IMR-90 (cell line): ENCODE measurements at regions not wholly inside any gene's neighbourhood (a gene's known extent, or its start where the extent isn't known, plus 50 kb on each side); places are given as distances from the start of the nearest gene placed in this dataset.

Experiments used
- ATAC-seq: fragments of 200-7000 bp; cut with Tn5 transposase; 2 replicates; pipeline ENCODE4 v1.9.1; 2020; ENCODE audit warnings: low read depth, mild to moderate bottlenecking, moderate library complexity
- BruUV-seq: library from RNA; stranded (reverse); fragments of 400-500 nt; replicated peaks from 2 replicates; lab custom pipeline; 2021; lab: Mats Ljungman, UMichigan
- CTCF ChIA-PET: fragments of 300-600 bp; formaldehyde crosslinking; extraction: SDS; loops from one replicate; lab custom pipeline; 2021; ENCODE audit warnings: antibody characterized with exemption; lab: Yijun Ruan, JAX
- POLR2A ChIA-PET: fragments of 300-600 bp; sonication (Branson Sonifier 250); formaldehyde crosslinking; loops from one replicate; lab custom pipeline; 2022; ENCODE audit warnings: antibody characterized with exemption; ENCODE audit not compliant: unreplicated experiment; lab: Charles Lee
- DNase-seq: peaks from one replicate; pipeline ENCODE4 v3.0.0; 2013
- H2AFZ ChIP-seq: replicated peaks from 2 replicates; pipeline ENCODE3; 2013; ENCODE audit warnings: low read length, mild to moderate bottlenecking; ENCODE audit not compliant: poor library complexity
- H2AK5ac ChIP-seq: 2 replicates; pipeline ENCODE4 v1.6.1; 2013; ENCODE audit warnings: low read depth, low read length, inconsistent platforms
- H2AK9ac ChIP-seq: replicated peaks from 2 replicates; pipeline ENCODE3; 2013; ENCODE audit warnings: mild to moderate bottlenecking, low read depth, low read length, moderate library complexity; ENCODE audit not compliant: poor library complexity
- H2BK120ac ChIP-seq: 2 replicates; pipeline ENCODE4 v1.6.1; 2013; ENCODE audit warnings: low read depth, low read length, inconsistent platforms
- H2BK15ac ChIP-seq: 3 replicates; pipeline ENCODE4 v1.6.1; 2013; ENCODE audit warnings: low read depth, low read length, inconsistent platforms
- H2BK20ac ChIP-seq: 2 replicates; pipeline ENCODE4 v1.6.1; 2013; ENCODE audit warnings: low read depth, mild to moderate bottlenecking, inconsistent platforms, low read length, moderate library complexity
- H2BK5ac ChIP-seq: 2 replicates; pipeline ENCODE4 v1.6.1; 2013; ENCODE audit warnings: mild to moderate bottlenecking, low read depth, low read length, inconsistent platforms; ENCODE audit not compliant: poor library complexity, severe bottlenecking
- H3K14ac ChIP-seq: replicated peaks from 2 replicates; pipeline ENCODE4 v1.6.1; 2013; ENCODE audit warnings: low read depth, low read length, inconsistent platforms
- H3K18ac ChIP-seq: 2 replicates; pipeline ENCODE4 v1.6.1; 2013; ENCODE audit warnings: low read depth, low read length, control low read depth
- H3K23ac ChIP-seq: 2 replicates; pipeline ENCODE4 v1.6.1; 2013; ENCODE audit warnings: low read depth, low read length, inconsistent platforms
- H3K27ac ChIP-seq: 2 replicates; pipeline ENCODE4 v1.5.1; 2013; ENCODE audit warnings: mild to moderate bottlenecking, control low read depth, low read length; ENCODE audit not compliant: insufficient read depth
- H3K27me3 ChIP-seq: 2 replicates; pipeline ENCODE4 v1.6.1; 2013; ENCODE audit warnings: low read length; ENCODE audit not compliant: control insufficient read depth, insufficient read depth
- H3K36me3 ChIP-seq: 2 replicates; pipeline ENCODE4 v1.6.1; 2013; ENCODE audit warnings: low read length, mixed read lengths; ENCODE audit not compliant: control insufficient read depth, insufficient read depth
- H3K4ac ChIP-seq: 2 replicates; pipeline ENCODE4 v1.6.1; 2013; ENCODE audit warnings: low read depth, low read length, inconsistent platforms
- H3K4me1 ChIP-seq: 2 replicates; pipeline ENCODE4 v1.6.1; 2013; ENCODE audit warnings: low read length, mixed read lengths; ENCODE audit not compliant: control insufficient read depth, insufficient read depth
- H3K4me2 ChIP-seq: 2 replicates; pipeline ENCODE4 v1.6.1; 2013; ENCODE audit warnings: low read depth, mild to moderate bottlenecking, control low read depth, low read length, moderate library complexity
- H3K4me3 ChIP-seq: 2 replicates; pipeline ENCODE4 v1.5.1; 2013; ENCODE audit warnings: low read depth, mild to moderate bottlenecking, control low read depth, low read length, moderate library complexity; ENCODE audit not compliant: insufficient read depth
- H3K56ac ChIP-seq: 2 replicates; pipeline ENCODE4 v1.6.1; 2013; ENCODE audit warnings: low read length, inconsistent platforms; ENCODE audit not compliant: insufficient read depth; ENCODE audit errors: extremely low read depth
- H3K79me1 ChIP-seq, 2 experiments: 2 replicates each; pipeline ENCODE4 v1.6.1; 2013; ENCODE audit warnings: low read length in 2 of 2, inconsistent platforms in 1 of 2, low read depth in 1 of 2
- H3K9ac ChIP-seq: 2 replicates; pipeline ENCODE4 v1.6.1; 2013; ENCODE audit warnings: low read depth, low read length, control low read depth
- H3K9me1 ChIP-seq: 2 replicates; pipeline ENCODE4 v1.6.1; 2013; ENCODE audit warnings: low read length, inconsistent platforms; ENCODE audit not compliant: insufficient read depth
- H3K9me3 ChIP-seq: 2 replicates; pipeline ENCODE4 v1.6.1; 2013; ENCODE audit warnings: low read length; ENCODE audit not compliant: control insufficient read depth, insufficient read depth
- H4K20me1 ChIP-seq: 2 replicates; pipeline ENCODE4 v1.6.1; 2013; ENCODE audit warnings: low read length, inconsistent platforms; ENCODE audit not compliant: insufficient read depth
- H4K5ac ChIP-seq: 2 replicates; pipeline ENCODE4 v1.6.1; 2013; ENCODE audit warnings: mild to moderate bottlenecking, low read depth, low read length, control low read depth
- H4K8ac ChIP-seq, 2 experiments: 2 replicates each; pipeline ENCODE4 v1.6.1; 2013; ENCODE audit warnings: low read depth in 2 of 2, low read length in 2 of 2, control low read depth in 1 of 2, inconsistent platforms in 1 of 2
- H4K91ac ChIP-seq: 2 replicates; pipeline ENCODE4 v1.6.1; 2013; ENCODE audit warnings: low read depth, low read length, inconsistent platforms; ENCODE audit not compliant: insufficient read depth
- CEBPB ChIP-seq: IDR thresholded peaks from 2 replicates; pipeline ENCODE4 v1.6.1; 2012; ENCODE audit warnings: low read depth, low read length, improper control_type of control experiment
- POLR2A ChIP-seq: IDR thresholded peaks from 2 replicates; pipeline ENCODE4 v1.6.1; 2012; ENCODE audit warnings: mild to moderate bottlenecking, low read depth, low read length
- RAD21 ChIP-seq: IDR thresholded peaks from 2 replicates; pipeline ENCODE4 v1.6.1; 2012; ENCODE audit warnings: low read length, improper control_type of control experiment
- WGBS, 2 experiments: methylation state at CpG; one replicate each; pipeline versions ENCODE4 v1.1.5 to v1.1.7; 2013; ENCODE audit warnings: missing lambda C conversion rate in 2 of 2; ENCODE audit not compliant: insufficient read length in 1 of 2; ENCODE audit errors: extremely low coverage in 2 of 2; 5-methylcytosine and 5-hydroxymethylcytosine counted together
- dilution Hi-C: fragments of 300-500 bp; cut with HindIII; formaldehyde crosslinking; loops from one replicate; pipeline ENCODE4 v1.14.3; 2018; ENCODE audit warnings: low sequenced_read_pairs; ENCODE audit not compliant: unreplicated experiment
- in situ Hi-C: fragments of 300-500 bp; cut with MboI; formaldehyde crosslinking; loops from 3 replicates; pipeline ENCODE4 v1.14.3; 2019; ENCODE audit warnings: low sequenced_read_pairs, inconsistent platforms, mixed read lengths
- intact Hi-C: fragments of 100-400 bp; cut with micrococcal nuclease; formaldehyde crosslinking; loops from 2 replicates; pipeline ENCODE4 v1.10.0; 2022
- TF ChIP-seq, protein P1 (sequence below): conservative IDR thresholded peaks from 2 replicates; pipeline ENCODE4 v1.5.1; 2012; ENCODE audit warnings: mild to moderate bottlenecking, low read depth, low read length, improper control_type of control experiment

DNA sequence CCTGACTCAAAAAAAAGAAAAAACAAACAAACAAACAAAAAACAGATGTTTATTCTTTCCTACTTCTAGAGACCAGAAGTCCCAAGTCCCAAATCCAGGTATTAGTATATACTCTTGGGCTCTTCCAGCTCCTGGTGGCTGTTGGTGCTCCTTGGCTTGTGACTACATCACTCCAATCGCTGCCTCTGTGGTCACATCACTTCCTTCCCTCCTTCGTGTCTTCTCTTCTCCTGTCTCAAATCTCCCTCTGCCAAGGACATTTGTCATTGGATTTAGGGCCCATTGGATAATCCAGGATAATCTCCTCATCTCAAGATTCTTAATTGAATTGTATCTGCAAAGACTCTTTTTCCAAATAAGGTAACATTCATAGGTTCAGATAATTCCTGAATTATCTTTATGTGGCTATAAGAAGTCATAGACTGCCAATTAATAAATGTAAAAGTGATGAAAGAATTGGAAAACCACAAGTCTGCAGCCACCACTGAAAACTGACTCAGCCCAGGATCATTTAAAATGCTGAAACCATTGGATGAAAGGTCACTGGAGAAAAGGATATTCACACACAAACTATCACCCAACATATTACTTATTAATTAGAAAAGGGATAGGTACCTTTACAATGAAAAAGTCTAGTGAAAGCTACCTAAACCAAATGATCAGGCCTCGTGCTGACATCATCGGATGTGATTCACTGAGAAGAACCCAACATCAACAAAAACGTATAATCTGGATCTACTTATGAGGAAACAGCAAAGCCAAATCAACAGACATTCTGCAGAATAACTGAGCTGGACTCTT, 67.1 kb downstream of the ZNF281 start:
- H3K56ac ChIP-seq = no peak overlapping the region
- intact Hi-C loops (no loop called here), in situ Hi-C loops (no loop called here), dilution Hi-C loops (no loop called here)
- DNase-seq (peak; percentile 76), ATAC-seq (peak; percentile 21; the same call in 1 of the 2 replicates)
- H3K4ac ChIP-seq = peak overlapping the region; percentile 44
- H2BK15ac ChIP-seq = peak overlapping the region; percentile 96; the same call in 2 of the 3 replicates
- peak overlapping the region; percentile 61; the same call in 1 of the 2 replicates for H3K14ac ChIP-seq
- H2AK9ac ChIP-seq = no peak overlapping the region
- H3K23ac ChIP-seq = 0 out of 2 replicates have a peak overlapping the region, but pooled peaks have one; percentile 23
- H3K18ac ChIP-seq = peak overlapping the region; percentile 95; the same call in 1 of the 2 replicates
- no peaks in the 10 kb centered on the region for H4K20me1 ChIP-seq
- peak overlapping the region; percentile 83; the same call in 1 of the 2 replicates for H4K5ac ChIP-seq
- no peak overlapping the region for H3K9ac ChIP-seq
- H3K4me2 ChIP-seq = no peak overlapping the region
- peak overlapping the region; percentile 75; the same call in 1 of the 2 replicates for H4K91ac ChIP-seq
- POLR2A ChIA-PET = no interaction called here
- BruUV-seq = no TSS peak
- peaks cover 3% of the 10 kb centered on the region; the same call in 1 of the 2 replicates for H3K9me1 ChIP-seq
- H3K4me1 ChIP-seq = peaks cover 8% of the 10 kb centered on the region
- peak overlapping the region; percentile 62 for H2BK120ac ChIP-seq
- CTCF ChIA-PET = interaction anchor here (0.6 to 1.0 kb wide), 2 partner anchors 10 to 59 kb away, joined by 3 read pairs; no protein-coding TSS in a partner anchor
- peak overlapping the region; percentile 84 for H2AK5ac ChIP-seq
- peak overlapping the region; percentile 69 for H2BK5ac ChIP-seq
- no peaks in the 10 kb centered on the region for H3K9me3 ChIP-seq
- peak overlapping the region; percentile 84 for H2BK20ac ChIP-seq
- no peak for TF ChIP-seq POLR2A
- TF ChIP-seq, protein P1, sequence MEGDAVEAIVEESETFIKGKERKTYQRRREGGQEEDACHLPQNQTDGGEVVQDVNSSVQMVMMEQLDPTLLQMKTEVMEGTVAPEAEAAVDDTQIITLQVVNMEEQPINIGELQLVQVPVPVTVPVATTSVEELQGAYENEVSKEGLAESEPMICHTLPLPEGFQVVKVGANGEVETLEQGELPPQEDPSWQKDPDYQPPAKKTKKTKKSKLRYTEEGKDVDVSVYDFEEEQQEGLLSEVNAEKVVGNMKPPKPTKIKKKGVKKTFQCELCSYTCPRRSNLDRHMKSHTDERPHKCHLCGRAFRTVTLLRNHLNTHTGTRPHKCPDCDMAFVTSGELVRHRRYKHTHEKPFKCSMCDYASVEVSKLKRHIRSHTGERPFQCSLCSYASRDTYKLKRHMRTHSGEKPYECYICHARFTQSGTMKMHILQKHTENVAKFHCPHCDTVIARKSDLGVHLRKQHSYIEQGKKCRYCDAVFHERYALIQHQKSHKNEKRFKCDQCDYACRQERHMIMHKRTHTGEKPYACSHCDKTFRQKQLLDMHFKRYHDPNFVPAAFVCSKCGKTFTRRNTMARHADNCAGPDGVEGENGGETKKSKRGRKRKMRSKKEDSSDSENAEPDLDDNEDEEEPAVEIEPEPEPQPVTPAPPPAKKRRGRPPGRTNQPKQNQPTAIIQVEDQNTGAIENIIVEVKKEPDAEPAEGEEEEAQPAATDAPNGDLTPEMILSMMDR = no peak
- TF ChIP-seq CEBPB = peak; percentile 42; the same call in 1 of the 2 replicates
- no peak for TF ChIP-seq RAD21
- no CpG with 5 or more reads among the region's 5 CpGs for WGBS, 2 experiments
- H2AFZ ChIP-seq = no peak overlapping the region
- no peaks in the 10 kb centered on the region for H3K36me3 ChIP-seq
- H3K27me3 ChIP-seq = no peaks in the 10 kb centered on the region
- H3K27ac ChIP-seq = no peak overlapping the region
- H3K79me1 ChIP-seq = no peaks in the 10 kb centered on the region
- no peak overlapping the region for H3K4me3 ChIP-seq
- peak overlapping the region; percentile 37 to 43; a peak in 3 of 4 replicates for H4K8ac ChIP-seq
